Hematopoietic multipotent progenitor cell treated with erythropoietin and hydrocortisone succinate and interleukin-3 and kit ligand, for 6 days (in vitro differentiated cells): ENCODE measurements at regions not wholly inside any gene's neighbourhood (a gene's known extent, or its start where the extent isn't known, plus 50 kb on each side); places are given as distances from the start of the nearest gene placed in this dataset.

Experiments
- DNase-seq: peaks from one replicate; pipeline ENCODE4 v3.0.0-alpha.2; 2015

- DNase-seq = no peak
Observed at GRCh38 chr14:53606203-53606602, 350.4 kb downstream of the BMP4 start.

GRCh38 chr14:53605562-53605961 lies 351.1 kb downstream of the BMP4 start:
- no peak for DNase-seq

GRCh38 chr14:53603994-53604393 lies 352.6 kb downstream of the BMP4 start:
- DNase-seq = no peak

DNA sequence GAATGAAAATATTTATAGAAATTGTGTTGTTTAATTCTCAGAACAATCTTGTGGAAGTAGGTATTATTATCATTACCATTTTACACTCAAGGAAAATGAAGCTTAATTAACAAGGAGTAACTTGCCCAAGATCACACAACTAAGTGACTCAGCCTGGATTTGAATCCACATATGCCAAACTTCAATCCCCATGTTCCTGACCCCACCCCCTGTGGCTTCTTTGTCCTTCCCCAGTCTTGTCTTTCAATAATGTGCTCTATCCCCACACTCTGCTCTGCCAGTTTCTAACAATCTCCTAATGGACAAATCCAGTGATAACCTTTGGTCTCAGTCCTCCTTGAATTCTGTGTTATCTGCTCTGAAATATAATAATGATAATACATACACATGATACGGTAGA lies 355.2 kb downstream of the BMP4 start:
- no peak for DNase-seq

DNA sequence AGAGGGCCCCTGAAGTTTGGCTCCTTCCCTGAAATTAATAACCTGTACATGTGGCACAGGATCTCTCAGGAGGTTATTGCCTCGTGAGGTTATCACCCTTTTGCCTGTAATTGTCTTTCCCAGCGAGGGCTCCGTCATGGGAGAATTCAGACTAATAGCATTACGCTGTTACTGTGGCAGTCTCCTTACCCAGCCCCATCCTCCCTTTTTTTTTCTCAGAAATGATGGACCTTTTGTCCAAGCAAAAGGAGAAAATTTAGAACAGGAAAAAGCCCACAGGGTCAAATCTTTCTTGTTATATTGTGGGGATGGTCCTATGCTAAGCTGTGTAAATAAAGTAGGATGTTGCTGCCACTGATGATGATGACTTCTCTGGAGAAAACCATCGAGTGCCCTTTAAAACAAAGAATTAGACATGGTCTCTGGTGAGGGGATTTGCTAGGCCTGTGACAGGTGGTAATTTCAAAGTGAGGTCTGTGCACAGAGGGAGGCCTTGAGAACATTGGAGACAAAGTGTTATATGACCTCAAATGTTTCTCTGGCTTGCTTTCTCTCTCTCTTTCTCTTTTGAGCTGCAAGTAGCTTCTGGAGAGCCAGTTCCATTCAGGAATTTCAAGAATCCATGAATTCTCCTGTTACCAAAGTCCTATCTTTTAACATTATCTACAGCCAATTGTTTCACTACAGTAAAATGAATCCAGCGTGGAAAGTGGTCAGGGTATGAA lies 357.2 kb downstream of the BMP4 start:
- no peak for DNase-seq

- no peak for DNase-seq
Observed at GRCh38 chr14:53596853-53597525, 359.6 kb downstream of the BMP4 start.

DNA sequence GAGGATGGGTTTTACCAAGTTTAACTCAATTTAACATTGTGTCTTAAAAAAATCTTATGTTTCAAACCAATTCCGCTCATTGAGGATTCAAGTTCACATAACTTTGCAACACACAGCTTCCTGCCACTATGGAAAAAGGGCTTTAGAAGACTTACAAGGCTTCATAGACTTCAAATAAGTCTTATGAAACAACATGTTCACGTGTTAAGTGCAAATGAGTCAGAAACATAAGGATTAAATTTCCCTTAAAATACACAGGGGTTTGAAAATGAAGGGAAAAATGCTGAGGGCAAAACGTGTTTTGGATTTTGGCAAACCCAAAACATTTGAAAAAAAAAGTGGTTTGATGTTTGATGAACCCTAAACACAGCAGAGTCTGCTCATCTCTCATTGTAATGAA lies 364.8 kb downstream of the BMP4 start:
- DNase-seq = no peak

- DNase-seq = no peak
Observed at GRCh38 chr14:53581504-53581903, 375.1 kb downstream of the BMP4 start.

GRCh38 chr14:53571641-53572328 lies 384.8 kb downstream of the BMP4 start:
- no peak for DNase-seq

DNA sequence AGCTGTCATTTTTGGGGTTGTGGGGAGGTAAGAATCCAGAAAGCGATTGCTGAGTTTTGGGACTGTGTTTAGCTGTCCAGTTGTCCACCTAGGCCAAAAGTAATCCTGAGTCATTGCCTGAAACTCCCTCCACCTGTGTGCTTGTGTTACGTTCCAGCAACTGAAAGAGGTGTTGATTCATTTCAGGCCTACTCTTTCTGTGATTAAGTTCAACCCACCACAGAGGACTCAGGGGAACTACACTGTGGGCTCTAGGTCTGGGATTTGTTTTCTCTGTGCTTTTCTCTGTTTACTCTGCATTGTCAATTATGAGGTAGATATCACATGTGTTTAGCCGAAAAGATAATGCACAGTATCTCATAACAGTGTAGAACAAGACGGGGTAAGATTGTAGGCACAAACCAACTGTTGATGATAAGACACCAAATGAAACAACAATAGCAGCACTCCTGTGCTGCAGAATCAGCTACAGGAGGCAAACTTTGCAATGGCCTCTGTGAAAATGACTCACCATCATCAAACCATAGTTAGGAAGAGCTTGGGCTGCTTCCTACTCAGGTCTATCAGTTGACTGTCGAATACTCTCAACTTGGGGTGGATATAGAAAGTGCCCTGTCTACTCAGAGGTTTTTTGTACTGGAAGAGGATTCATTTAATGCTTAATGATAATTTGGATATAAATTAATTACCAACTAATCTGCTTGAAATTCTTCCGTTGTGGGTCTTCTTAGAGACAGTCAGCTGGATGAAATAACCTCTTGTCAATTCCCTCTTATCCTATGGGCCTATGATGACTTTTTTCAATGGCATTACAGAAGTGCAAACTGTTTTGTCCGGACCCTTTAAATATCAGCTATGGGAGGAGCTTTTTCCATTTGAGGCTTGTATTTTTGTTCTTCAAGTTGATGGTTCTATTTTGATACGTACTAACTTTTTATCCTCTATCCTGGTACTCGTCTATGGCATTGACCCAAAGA lies 385.9 kb downstream of the BMP4 start:
- DNase-seq = no peak

DNA sequence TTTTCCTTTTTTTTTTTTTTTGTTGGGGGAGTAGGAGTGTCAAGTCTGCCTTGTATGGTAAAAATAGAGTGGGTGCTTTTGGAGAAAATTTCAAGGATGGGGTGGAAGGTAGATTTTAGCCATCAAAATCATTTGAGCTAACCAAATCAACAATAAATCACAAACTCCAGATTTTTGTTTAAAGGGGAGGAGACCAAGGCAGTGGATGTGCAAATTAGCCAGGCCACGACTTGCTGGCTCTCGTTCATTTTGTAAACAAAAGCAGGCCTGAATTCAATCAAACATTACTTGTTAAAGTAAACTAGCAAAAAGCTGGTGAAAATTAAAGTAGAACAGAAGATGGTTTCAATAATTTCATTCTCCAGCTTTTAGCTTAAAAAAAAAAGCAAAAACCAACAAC lies 387.2 kb downstream of the BMP4 start:
- DNase-seq = no peak

DNA sequence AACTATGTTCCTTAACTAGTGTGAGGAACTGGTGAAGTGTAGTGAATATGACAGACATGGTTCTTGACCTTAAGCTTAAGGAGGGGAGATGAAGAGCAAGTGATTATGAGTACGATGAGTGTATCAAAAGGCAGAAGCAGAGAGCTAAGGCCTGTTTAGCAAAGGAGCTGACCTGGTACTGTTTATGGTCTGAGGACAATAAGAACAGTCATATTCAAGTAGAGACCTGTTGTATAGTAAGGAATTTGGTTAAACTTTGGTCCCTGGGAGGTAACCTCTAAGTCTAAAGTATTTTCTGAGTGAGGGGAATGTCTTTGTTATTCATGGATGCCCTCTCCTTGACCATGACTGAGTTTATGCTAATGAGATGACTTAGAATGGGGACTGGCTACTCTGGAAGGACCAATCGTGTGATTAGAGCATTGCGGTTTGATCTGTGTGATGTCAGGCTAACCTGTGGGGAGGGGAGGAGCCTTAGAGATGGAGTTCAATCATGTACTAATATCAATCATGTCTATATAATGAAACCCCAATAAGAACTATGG lies 389.3 kb downstream of the BMP4 start:
- DNase-seq = no peak

DNA sequence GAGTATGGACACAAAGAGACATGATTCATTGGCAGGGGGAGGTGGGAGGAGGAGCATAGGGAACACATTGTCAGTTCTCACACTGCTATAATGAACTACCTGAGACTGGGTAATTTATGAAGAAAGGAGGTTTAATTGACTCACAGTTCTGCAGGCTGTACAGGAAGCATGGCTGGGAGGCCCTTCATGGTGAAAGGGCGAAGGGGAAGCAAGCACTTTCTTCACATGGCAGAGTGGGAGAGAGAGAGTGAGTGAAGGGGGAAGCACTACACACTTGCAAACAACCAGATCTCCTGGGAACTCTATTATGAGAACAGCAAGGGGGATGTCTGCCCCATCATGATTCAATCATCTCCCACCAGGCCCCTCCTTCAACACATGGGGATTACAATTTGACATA lies 391.8 kb downstream of the BMP4 start:
- no peak for DNase-seq

DNA sequence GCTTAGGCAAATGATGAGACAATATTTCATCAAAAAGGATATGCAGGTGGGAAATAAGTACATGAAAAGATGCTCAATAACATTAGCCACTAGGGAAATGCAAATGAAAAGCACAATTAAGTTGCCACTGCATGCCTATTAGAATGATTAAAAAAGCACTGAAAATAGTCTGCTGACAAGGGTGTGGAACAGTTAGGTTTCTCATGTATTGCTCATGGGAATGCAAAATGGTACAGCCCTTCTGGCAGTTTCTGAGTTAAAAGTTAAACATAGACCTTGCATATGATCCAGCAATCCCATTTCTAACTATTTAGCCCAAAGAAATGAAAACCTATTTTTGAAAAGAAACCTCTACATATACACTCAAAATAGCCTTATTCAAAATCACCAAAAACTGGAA lies 393.0 kb downstream of the BMP4 start:
- no peak for DNase-seq

GRCh38 chr14:53553221-53553620 lies 400.1 kb upstream of the DDHD1 start:
- no peak for DNase-seq

GRCh38 chr14:53551862-53552261 lies 398.7 kb upstream of the DDHD1 start:
- DNase-seq = no peak

- DNase-seq = no peak
Observed at GRCh38 chr14:53550776-53551175, 397.7 kb upstream of the DDHD1 start.

DNA sequence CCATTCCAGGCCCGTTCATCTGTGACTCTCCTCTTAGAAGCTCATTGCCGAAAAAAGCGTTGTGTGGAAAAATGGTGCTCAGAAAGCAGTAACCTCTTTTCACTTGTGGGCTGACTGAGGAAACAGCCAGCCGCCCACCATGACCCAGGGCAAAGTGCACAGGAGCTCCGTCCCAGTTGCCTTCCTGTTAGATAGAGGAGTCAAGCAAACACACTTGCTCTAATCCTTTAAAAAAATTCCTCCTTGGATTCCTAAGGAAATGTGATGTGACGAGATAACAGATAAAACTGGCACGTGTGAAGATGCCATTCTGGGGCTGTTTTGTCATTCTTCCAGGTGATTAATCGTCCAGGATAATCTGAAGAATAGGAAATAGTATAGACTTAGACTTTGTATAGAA lies 396.8 kb upstream of the DDHD1 start:
- no peak for DNase-seq

DNA sequence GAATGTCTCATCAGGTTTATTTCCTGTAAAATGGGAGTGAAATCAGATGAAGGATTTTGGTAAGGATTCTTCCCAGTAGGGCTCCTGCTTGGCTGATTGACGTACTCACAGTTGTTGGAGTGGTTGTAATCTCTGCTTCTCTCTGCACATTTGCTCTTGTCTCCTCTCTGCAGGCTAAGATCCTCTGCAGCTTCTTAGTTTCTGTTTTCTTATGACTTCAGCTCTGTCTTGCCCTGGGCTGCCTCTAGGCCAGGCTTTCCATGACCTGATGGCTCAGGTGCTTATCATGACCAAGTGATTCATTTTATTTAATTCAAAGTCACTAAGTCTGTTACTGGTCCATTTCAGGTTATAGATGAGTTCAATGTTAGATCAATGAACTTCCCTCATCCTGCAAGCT lies 394.5 kb upstream of the DDHD1 start:
- no peak for DNase-seq

- no peak for DNase-seq
Observed at GRCh38 chr14:53545217-53545616, 392.1 kb upstream of the DDHD1 start.

- no peak for DNase-seq
Observed at GRCh38 chr14:53542732-53543131, 389.6 kb upstream of the DDHD1 start.

GRCh38 chr14:53541411-53541810 lies 388.3 kb upstream of the DDHD1 start:
- no peak for DNase-seq
